DMS 273 (cell line): ENCODE measurements at regions not wholly inside any gene's neighbourhood (a gene's known extent, or its start where the extent isn't known, plus 50 kb on each side); places are given as distances from the start of the nearest gene placed in this dataset.

Experiments
- DNase-seq: peaks from one replicate; lab custom pipeline; 2025; ENCODE audit not compliant: unreplicated experiment; lab: John Stamatoyannopoulos, UW

GRCh38 chr1:38578271-38578951 is 281.2 kb downstream of the RRAGC start:
- peak; percentile 100 for DNase-seq

GRCh38 chr1:38577937-38578270 is 281.7 kb downstream of the RRAGC start:
- no peak for DNase-seq

GRCh38 chr1:38577385-38577784 is 282.2 kb downstream of the RRAGC start:
- no peak for DNase-seq

- DNase-seq, result peak; percentile 100
Measured at GRCh38 chr1:38576241-38576640, 283.3 kb downstream of the RRAGC start.

- DNase-seq, result no peak
Measured at GRCh38 chr1:38571726-38572125, 287.8 kb downstream of the RRAGC start.

- no peak for DNase-seq
Measured at GRCh38 chr1:38570657-38570975, 289.0 kb downstream of the RRAGC start.

- no peak for DNase-seq
Measured at GRCh38 chr1:38569932-38570656, 289.5 kb downstream of the RRAGC start.

GRCh38 chr1:38568061-38568857 is 291.3 kb downstream of the RRAGC start:
- DNase-seq, result no peak

- DNase-seq, result no peak
Measured at GRCh38 chr1:38567401-38567800, 292.2 kb downstream of the RRAGC start.

- peak; percentile 92 for DNase-seq
Measured at GRCh38 chr1:38565020-38565491, 294.5 kb downstream of the RRAGC start.

GRCh38 chr1:38563942-38564735 is 295.4 kb downstream of the RRAGC start:
- no peak for DNase-seq

- DNase-seq, result no peak
Measured at GRCh38 chr1:38561725-38562124, 297.8 kb downstream of the RRAGC start.

- no peak for DNase-seq
Measured at GRCh38 chr1:38561110-38561509, 298.5 kb downstream of the RRAGC start.

GRCh38 chr1:38560457-38560856 is 299.1 kb downstream of the RRAGC start:
- no peak for DNase-seq

- DNase-seq, result no peak
Measured at GRCh38 chr1:38559446-38560165, 300.0 kb downstream of the RRAGC start.

GRCh38 chr1:38558500-38559445 is 300.8 kb downstream of the RRAGC start:
- DNase-seq, result no peak

GRCh38 chr1:38558055-38558454 is 301.5 kb downstream of the RRAGC start:
- no peak for DNase-seq

GRCh38 chr1:38555594-38555993 is 304.0 kb downstream of the RRAGC start:
- DNase-seq, result no peak

GRCh38 chr1:38555130-38555529 is 304.4 kb downstream of the RRAGC start:
- no peak for DNase-seq
